Spleen (tissue), 7 donors: ENCODE measurements at regions not wholly inside any gene's neighbourhood (a gene's known extent, or its start where the extent isn't known, plus 50 kb on each side); places are given as distances from the start of the nearest gene placed in this dataset.

Source experiments
- CTCF ChIP-seq, 11 experiments: fragments of 200-600 bp in 7 of 11; fragments of 450-650 bp in 4 of 11; sonication (generic) in 4 of 11; IDR thresholded peaks in 8 of 11; conservative IDR thresholded peaks in 3 of 11; 1 replicate in 7 of 11; 2 replicates in 4 of 11; pipeline versions ENCODE4 v1.4.0 to v1.8.0; 2016 to 2021; ENCODE audit warnings: antibody characterized with exemption in 11 of 11, inconsistent platforms in 4 of 11, mild to moderate bottlenecking in 1 of 11
- POLR2A ChIP-seq, 3 donors: fragments of 450-650 bp; IDR thresholded peaks; one replicate each; pipeline ENCODE4 v1.5.1; 2017; ENCODE audit warnings: antibody characterized with exemption in 3 of 3, mild to moderate bottlenecking in 1 of 3
- donor health status: DM: no; HTN: no; CAD: no; lungs with moderate emphysema.
- donor health status: DM: no; HTN: no; CAD: no.
- donor health status: DM: no; HTN: no; CAD: no.

GRCh38 chr6:85241498-85242052 lies 208.3 kb upstream of the NT5E start:
- TF ChIP-seq CTCF (IDR thresholded peaks at IDR 0.05 in 8 of 11, conservative IDR thresholded peaks at IDR 0.05 in 3 of 11) (no peak), POLR2A (IDR thresholded peaks at IDR 0.05) (no peak)
